Esophagus squamous epithelium (tissue), 5 donors: ENCODE measurements at regions not wholly inside any gene's neighbourhood (a gene's known extent, or its start where the extent isn't known, plus 50 kb on each side); places are given as distances from the start of the nearest gene placed in this dataset.
A peak's percentile ranks its signal among the peaks of the same experiment; 100 is the strongest.

Source experiments
- DNase-seq: peaks from one replicate; lab custom pipeline; 2025; lab: John Stamatoyannopoulos, UW
- H3K27ac ChIP-seq, 4 donors: fragments of 200-600 bp; sonication (generic); one replicate each; pipeline ENCODE4 v1.5.1; 2016 to 2019; ENCODE audit warnings: mild to moderate bottlenecking in 1 of 4
- H3K27me3 ChIP-seq, 4 donors: fragments of 200-600 bp; sonication (generic); 1 replicate in 3 of 4; 2 replicates in 1 of 4; pipeline versions ENCODE4 v1.5.1 to v1.6.0; 2017 to 2021; ENCODE audit warnings: antibody characterized with exemption in 1 of 4
- H3K36me3 ChIP-seq, 3 donors: fragments of 200-600 bp; sonication (generic); one replicate each; pipeline ENCODE4 v1.5.1; 2016 to 2019
- H3K4me1 ChIP-seq, 3 donors: fragments of 200-600 bp; sonication (generic); one replicate each; pipeline ENCODE4 v1.5.1; 2017 to 2019
- H3K4me3 ChIP-seq, 4 donors: fragments of 200-600 bp; sonication (generic); 1 replicate in 3 of 4; 2 replicates in 1 of 4; pipeline ENCODE4 v1.5.1; 2016 to 2019; ENCODE audit warnings: mild to moderate bottlenecking in 2 of 4, moderate library complexity in 1 of 4
- H3K9me3 ChIP-seq, 3 donors: fragments of 200-600 bp; sonication (generic); one replicate each; pipeline ENCODE4 v1.5.1; 2016 to 2019
- POLR2A ChIP-seq, 4 donors: fragments of 450-650 bp; IDR thresholded peaks; one replicate each; pipeline ENCODE4 v1.6.1; 2017; ENCODE audit warnings: antibody characterized with exemption in 4 of 4, mild to moderate bottlenecking in 4 of 4, moderate library complexity in 3 of 4
- WGBS, 2 donors: methylation state at CpG; one replicate each; pipeline ENCODE4 v1.1.5; 2018; 5-methylcytosine and 5-hydroxymethylcytosine counted together
- intact Hi-C: fragments of 100-400 bp; cut with DNase I; formaldehyde crosslinking; loops from one replicate; pipeline ENCODE4 v1.15.0; 2022
- TF ChIP-seq, protein P1 (sequence below), 6 experiments: fragments of 450-650 bp in 4 of 6; fragments of 200-600 bp in 2 of 6; sonication (generic) in 2 of 6; IDR thresholded peaks; one replicate each; pipeline ENCODE4 v1.5.1; 2016 to 2019; ENCODE audit warnings: antibody characterized with exemption in 6 of 6, mild to moderate bottlenecking in 4 of 6, moderate library complexity in 4 of 6
- donor health status: DM: yes; HTN: yes; CAD: no.

DNA sequence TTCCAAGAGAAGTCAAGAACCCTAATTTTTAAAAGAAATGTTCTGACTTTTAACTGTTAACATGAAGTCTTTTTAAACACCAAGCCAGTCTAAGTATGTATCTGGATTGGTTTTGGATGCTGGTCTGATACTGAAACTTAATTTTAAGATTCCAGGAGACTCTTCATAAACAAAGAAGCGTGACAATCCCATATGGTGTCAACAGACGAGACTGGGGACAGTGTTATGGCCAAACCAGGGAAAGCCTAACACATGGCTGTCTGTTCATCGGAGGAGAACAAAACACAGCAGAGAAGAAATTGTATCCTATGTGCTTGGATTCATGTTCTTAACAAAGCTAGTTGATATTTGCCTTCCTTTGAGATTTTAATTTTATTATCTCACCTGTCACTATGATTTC, 80.5 kb upstream of the UPP2 start:
- Histone ChIP-seq H3K9me3 (no peaks in the 10 kb centered on the region), H3K36me3 (no peaks in the 10 kb centered on the region), H3K4me3 (no peak overlapping the region), H3K4me1 (peaks cover 0 to 6% (median 0%) of the 10 kb centered on the region in 3 donors), H3K27me3 (no peaks in the 10 kb centered on the region), H3K27ac (no peak overlapping the region)
- TF ChIP-seq, protein P1, sequence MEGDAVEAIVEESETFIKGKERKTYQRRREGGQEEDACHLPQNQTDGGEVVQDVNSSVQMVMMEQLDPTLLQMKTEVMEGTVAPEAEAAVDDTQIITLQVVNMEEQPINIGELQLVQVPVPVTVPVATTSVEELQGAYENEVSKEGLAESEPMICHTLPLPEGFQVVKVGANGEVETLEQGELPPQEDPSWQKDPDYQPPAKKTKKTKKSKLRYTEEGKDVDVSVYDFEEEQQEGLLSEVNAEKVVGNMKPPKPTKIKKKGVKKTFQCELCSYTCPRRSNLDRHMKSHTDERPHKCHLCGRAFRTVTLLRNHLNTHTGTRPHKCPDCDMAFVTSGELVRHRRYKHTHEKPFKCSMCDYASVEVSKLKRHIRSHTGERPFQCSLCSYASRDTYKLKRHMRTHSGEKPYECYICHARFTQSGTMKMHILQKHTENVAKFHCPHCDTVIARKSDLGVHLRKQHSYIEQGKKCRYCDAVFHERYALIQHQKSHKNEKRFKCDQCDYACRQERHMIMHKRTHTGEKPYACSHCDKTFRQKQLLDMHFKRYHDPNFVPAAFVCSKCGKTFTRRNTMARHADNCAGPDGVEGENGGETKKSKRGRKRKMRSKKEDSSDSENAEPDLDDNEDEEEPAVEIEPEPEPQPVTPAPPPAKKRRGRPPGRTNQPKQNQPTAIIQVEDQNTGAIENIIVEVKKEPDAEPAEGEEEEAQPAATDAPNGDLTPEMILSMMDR (IDR thresholded peaks at IDR 0.05), result no peak
- no peak for TF ChIP-seq POLR2A (IDR thresholded peaks at IDR 0.05)
- intact Hi-C loops, result no loop called here
- WGBS, 2 donors, result 81 to 98% methylated on average over 3 of the region's 3 CpGs
- no peak for DNase-seq

GRCh38 chr2:158015428-158016076, 86.1 kb upstream of the UPP2 start:
- intact Hi-C loops, result no loop called here

GRCh38 chr2:158013891-158014290, 87.8 kb upstream of the UPP2 start:
- intact Hi-C loops, result loop anchor here (5.0 kb wide), 1 partner anchor 237 kb away; no protein-coding TSS in a partner anchor
- Histone ChIP-seq H3K4me3 (no peak overlapping the region), H3K9me3 (no peaks in the 10 kb centered on the region), H3K4me1 (peaks cover 0 to 26% (median 0%) of the 10 kb centered on the region in 3 donors), H3K36me3 (no peaks in the 10 kb centered on the region), H3K27ac (peak overlapping the region in 1 of 4 donors; percentile 2), H3K27me3 (no peaks in the 10 kb centered on the region)
- WGBS, 2 donors, result 60 to 82% methylated on average over 1 of the region's 1 CpG
- no peak for DNase-seq
- no peak for TF ChIP-seq POLR2A (IDR thresholded peaks at IDR 0.05)
- TF ChIP-seq, protein P1 (IDR thresholded peaks at IDR 0.05), result no peak

More at GRCh38 chr2:158015428-158016076, 86.1 kb upstream of the UPP2 start:
- Histone ChIP-seq H3K9me3 (no peaks in the 10 kb centered on the region), H3K4me1 (peaks cover 0 to 28% (median 0%) of the 10 kb centered on the region in 3 donors), H3K27ac (no peak overlapping the region), H3K27me3 (no peaks in the 10 kb centered on the region), H3K4me3 (no peak overlapping the region), H3K36me3 (no peaks in the 10 kb centered on the region)
- WGBS, 2 donors, result 83% methylated on average over 3 to 4 of the region's 4 CpGs
- DNase-seq, result no peak
- no peak for TF ChIP-seq POLR2A (IDR thresholded peaks at IDR 0.05)
- TF ChIP-seq, protein P1 (IDR thresholded peaks at IDR 0.05), result no peak

DNA sequence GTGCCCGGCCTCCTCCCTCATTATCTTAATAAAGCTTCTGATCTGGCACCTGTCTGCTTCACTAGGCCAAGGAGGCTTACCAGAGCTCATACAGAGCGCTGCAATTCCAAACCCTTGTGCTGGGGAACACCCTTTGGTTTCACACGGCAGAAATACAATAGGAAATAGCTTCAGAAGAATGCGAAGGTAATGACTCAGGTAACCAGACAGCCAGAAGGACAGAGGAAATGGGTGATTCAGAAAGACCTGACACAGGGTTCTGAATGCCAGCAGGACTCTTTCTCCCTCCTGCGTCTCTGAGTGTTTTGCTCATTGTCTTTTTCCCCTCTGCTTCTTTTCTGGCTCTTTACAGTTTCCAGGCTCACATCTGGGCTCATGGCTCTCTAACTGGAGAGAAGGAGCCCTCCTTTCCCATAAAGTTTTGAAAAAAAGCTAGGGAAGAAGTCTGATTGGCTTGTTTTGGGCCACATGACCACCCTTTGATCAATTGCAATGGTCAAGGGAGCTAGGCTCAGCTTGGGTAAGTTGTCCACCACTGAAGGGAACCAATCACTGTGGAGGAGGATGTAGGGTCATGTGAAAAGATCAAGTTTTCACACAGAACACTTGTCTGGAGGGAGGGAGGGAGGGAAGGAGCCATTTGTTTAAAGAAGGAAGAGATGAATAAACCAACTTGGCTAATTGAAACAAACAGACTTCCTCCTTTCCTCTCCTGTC, 90.5 kb upstream of the UPP2 start:
- no peaks in the 10 kb centered on the region for H3K36me3 ChIP-seq
- intact Hi-C loops, result loop anchor here (5.0 kb wide), 1 partner anchor 234 kb away; no protein-coding TSS in a partner anchor
- DNase-seq, result no peak
- H3K27ac ChIP-seq, result peak overlapping the region in 3 of 4 donors; percentile 22 to 70 (median 57)
- WGBS, 2 donors, result 45 to 53% methylated on average over 3 to 4 of the region's 5 CpGs
- no peaks in the 10 kb centered on the region for H3K9me3 ChIP-seq
- peaks cover 0 to 26% (median 0%) of the 10 kb centered on the region in 3 donors for H3K4me1 ChIP-seq
- TF ChIP-seq, protein P1 (IDR thresholded peaks at IDR 0.05), result no peak
- no peak for TF ChIP-seq POLR2A (IDR thresholded peaks at IDR 0.05)
- no peak overlapping the region for H3K4me3 ChIP-seq
- no peaks in the 10 kb centered on the region for H3K27me3 ChIP-seq

DNA sequence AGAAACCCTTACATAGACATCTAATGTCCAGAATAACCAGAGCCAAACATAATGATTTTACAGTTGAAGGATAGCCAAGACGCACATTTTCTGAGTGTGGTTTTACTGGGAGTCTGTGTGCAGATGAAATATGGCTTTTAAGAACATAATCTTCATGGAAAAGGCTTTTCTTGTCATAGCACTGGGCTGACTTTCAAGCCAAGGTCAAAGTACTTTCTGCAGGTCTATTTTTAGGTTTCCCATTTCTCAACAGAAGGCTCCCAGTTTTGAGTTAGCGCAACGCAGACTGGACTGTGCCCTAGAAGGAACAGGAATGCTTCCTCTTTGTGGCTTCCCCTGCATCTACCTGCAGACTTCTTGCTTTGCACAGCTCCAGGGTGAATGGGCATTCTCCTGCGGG, 92.3 kb upstream of the UPP2 start:
- DNase-seq, result no peak
- intact Hi-C loops, result loop anchor here (10.0 kb wide), 1 partner anchor 515 kb away; no protein-coding TSS in a partner anchor

More for the DNA sequence above, 92.3 kb upstream of the UPP2 start:
- no peaks in the 10 kb centered on the region for H3K9me3 ChIP-seq
- H3K27ac ChIP-seq, result no peak overlapping the region
- WGBS, 2 donors, result 30 to 67% methylated on average over 4 of the region's 4 CpGs
- no peak overlapping the region for H3K4me3 ChIP-seq
- H3K36me3 ChIP-seq, result no peaks in the 10 kb centered on the region
- TF ChIP-seq, protein P1 (IDR thresholded peaks at IDR 0.05), result no peak
- TF ChIP-seq POLR2A (IDR thresholded peaks at IDR 0.05), result no peak
- peaks cover 0 to 29% (median 0%) of the 10 kb centered on the region in 3 donors for H3K4me1 ChIP-seq
- no peaks in the 10 kb centered on the region for H3K27me3 ChIP-seq
